Loucy (cell line): ENCODE measurements at regions not wholly inside any gene's neighbourhood (a gene's known extent, or its start where the extent isn't known, plus 50 kb on each side); places are given as distances from the start of the nearest gene placed in this dataset.

ENCODE experiments used
- H2AFZ ChIP-seq: fragments of 200-600 bp; sonication (generic); 2 replicates; pipeline ENCODE4 v1.6.0; 2016; ENCODE audit warnings: antibody characterized with exemption, mild to moderate bottlenecking, low read length, moderate library complexity
- H3F3A ChIP-seq: fragments of 200-600 bp; 2 replicates; pipeline ENCODE4 v1.6.0; 2016; ENCODE audit warnings: antibody characterized with exemption, low read depth, mild to moderate bottlenecking
- H3K27me3 ChIP-seq: fragments of 200-600 bp; sonication (generic); 2 replicates; pipeline ENCODE4 v1.6.1; 2014; ENCODE audit warnings: low read length, mild to moderate bottlenecking; ENCODE audit not compliant: insufficient read depth, poor library complexity, severe bottlenecking
- H3K36me3 ChIP-seq: fragments of 200-600 bp; sonication (generic); 2 replicates; pipeline ENCODE4 v1.6.1; 2016; ENCODE audit warnings: low read length; ENCODE audit not compliant: insufficient read depth
- H3K4me1 ChIP-seq: fragments of 200-600 bp; sonication (generic); 2 replicates; pipeline ENCODE4 v1.5.1; 2014; ENCODE audit warnings: low read length, mild to moderate bottlenecking; ENCODE audit not compliant: insufficient read depth, poor library complexity, severe bottlenecking
- H3K4me2 ChIP-seq: fragments of 200-600 bp; sonication (generic); 2 replicates; pipeline ENCODE4 v1.6.0; 2014; ENCODE audit warnings: antibody characterized with exemption, low read length, low read depth, mild to moderate bottlenecking; ENCODE audit not compliant: poor library complexity, severe bottlenecking
- H3K4me3 ChIP-seq: fragments of 200-600 bp; sonication (generic); 2 replicates; pipeline ENCODE4 v1.5.1; 2014; ENCODE audit warnings: low read length, mild to moderate bottlenecking, mixed read lengths; ENCODE audit not compliant: poor library complexity, severe bottlenecking
- H3K79me2 ChIP-seq: fragments of 200-600 bp; sonication (generic); 2 replicates; pipeline ENCODE4 v1.6.1; 2014; ENCODE audit warnings: low read length; ENCODE audit not compliant: insufficient read depth
- H3K9ac ChIP-seq: fragments of 200-600 bp; sonication (generic); 2 replicates; pipeline ENCODE4 v1.6.0; 2014; ENCODE audit warnings: mild to moderate bottlenecking, low read depth, low read length, moderate library complexity; ENCODE audit not compliant: poor library complexity, severe bottlenecking
- H3K9me2 ChIP-seq: fragments of 200-600 bp; sonication (generic); replicated peaks from 2 replicates; pipeline ENCODE4 v1.6.1; 2016; ENCODE audit warnings: low read depth, low read length, mixed read lengths
- H3K9me3 ChIP-seq: fragments of 200-600 bp; sonication (generic); 2 replicates; pipeline ENCODE4 v1.6.1; 2014; ENCODE audit warnings: mild to moderate bottlenecking, antibody characterized with exemption, low read length, low read depth; ENCODE audit not compliant: insufficient read depth
- H4K20me1 ChIP-seq: fragments of 200-600 bp; sonication (generic); 2 replicates; pipeline ENCODE4 v1.6.0; 2014; ENCODE audit warnings: antibody characterized with exemption, low read length, mild to moderate bottlenecking; ENCODE audit not compliant: insufficient read depth, poor library complexity, severe bottlenecking
- CTCF ChIP-seq: fragments of 200-600 bp; sonication (generic); conservative IDR thresholded peaks from 2 replicates; pipeline ENCODE4 v1.5.1; 2014; ENCODE audit warnings: mild to moderate bottlenecking, antibody characterized with exemption, low read length
- EZH2phosphoT487 ChIP-seq: fragments of 200-600 bp; IDR thresholded peaks from 2 replicates; pipeline ENCODE4 v1.6.1; 2018; ENCODE audit warnings: antibody characterized with exemption, mild to moderate bottlenecking, moderate library complexity, borderline replicate concordance

- no peaks in the 10 kb centered on the region for H3K27me3 ChIP-seq
- no peaks in the 10 kb centered on the region for H4K20me1 ChIP-seq
- no peak overlapping the region for H2AFZ ChIP-seq
- H3K4me1 ChIP-seq: no peaks in the 10 kb centered on the region
- no peak overlapping the region for H3K9ac ChIP-seq
- H3K4me3 ChIP-seq: no peak overlapping the region
- no peaks in the 10 kb centered on the region for H3K79me2 ChIP-seq
- H3K4me2 ChIP-seq: no peak overlapping the region
- TF ChIP-seq EZH2phosphoT487 (no peak), CTCF (no peak)
- 0 out of 2 replicates have a peak, but pooled peaks cover 2% of the 10 kb centered on the region for H3K9me3 ChIP-seq
- H3K36me3 ChIP-seq: no peaks in the 10 kb centered on the region
- no peaks in the 10 kb centered on the region for H3F3A ChIP-seq
- H3K9me2 ChIP-seq: no peaks in the 10 kb centered on the region
Measured at GRCh38 chr18:71441156-71441555, 1103.0 kb downstream of the CBLN2 start.

GRCh38 chr18:71437511-71437910 lies 1106.6 kb downstream of the CBLN2 start:
- Histone ChIP-seq H3K9me2 (no peaks in the 10 kb centered on the region), H3K4me2 (no peak overlapping the region), H3K36me3 (no peaks in the 10 kb centered on the region), H2AFZ (no peak overlapping the region), H3K4me1 (no peaks in the 10 kb centered on the region), H3K4me3 (no peak overlapping the region), H4K20me1 (no peaks in the 10 kb centered on the region), H3K9ac (no peak overlapping the region), H3K9me3 (no peaks in the 10 kb centered on the region), H3F3A (no peaks in the 10 kb centered on the region), H3K79me2 (no peaks in the 10 kb centered on the region), H3K27me3 (no peaks in the 10 kb centered on the region)
- TF ChIP-seq CTCF (no peak), EZH2phosphoT487 (no peak)

GRCh38 chr18:71433373-71433772 lies 1110.8 kb downstream of the CBLN2 start:
- H2AFZ ChIP-seq: no peak overlapping the region
- H3K36me3 ChIP-seq: no peaks in the 10 kb centered on the region
- H3K79me2 ChIP-seq: no peaks in the 10 kb centered on the region
- H4K20me1 ChIP-seq: no peaks in the 10 kb centered on the region
- no peaks in the 10 kb centered on the region for H3K9me2 ChIP-seq
- H3K4me2 ChIP-seq: no peak overlapping the region
- no peaks in the 10 kb centered on the region for H3K27me3 ChIP-seq
- TF ChIP-seq CTCF: no peak
- TF ChIP-seq EZH2phosphoT487: no peak
- no peaks in the 10 kb centered on the region for H3K9me3 ChIP-seq
- no peak overlapping the region for H3K9ac ChIP-seq
- H3K4me3 ChIP-seq: no peak overlapping the region
- H3K4me1 ChIP-seq: no peaks in the 10 kb centered on the region
- no peaks in the 10 kb centered on the region for H3F3A ChIP-seq
